Activated CD4-positive, alpha-beta T cell treated with anti-CD3 and anti-CD28 coated beads, Interleukin-2, amount 50 U/mL, for 48 hours (primary cell): ENCODE measurements at regions not wholly inside any gene's neighbourhood (a gene's known extent, or its start where the extent isn't known, plus 50 kb on each side); places are given as distances from the start of the nearest gene placed in this dataset.

Experiments
- DNase-seq, 2 experiments: peaks; one replicate each; pipeline ENCODE4 v3.0.0-alpha.2; 2020

- DNase-seq, result no peak
These were observed 402.2 kb downstream of the GJA1 start for GRCh38 chr6:121837545-121838229.

DNA sequence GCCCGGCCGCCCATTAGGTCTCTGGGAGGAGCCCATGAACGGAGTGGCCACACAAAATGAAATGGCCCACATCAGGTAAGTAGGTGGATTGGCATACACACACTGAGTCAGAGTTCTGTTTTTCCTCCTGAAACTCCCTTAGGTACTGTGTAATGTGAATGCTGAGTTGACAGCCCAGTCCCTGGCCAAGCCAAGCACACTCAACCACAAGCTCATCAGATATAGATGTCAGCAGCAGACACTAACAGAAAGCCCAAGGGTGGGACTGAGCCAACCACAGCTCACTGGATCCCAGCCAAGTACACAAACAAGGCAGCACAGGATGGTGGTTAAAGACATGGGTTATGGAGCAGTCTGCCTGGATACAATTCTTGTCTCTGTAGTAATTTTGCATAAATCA lies 403.4 kb downstream of the GJA1 start:
- no peak for DNase-seq

GRCh38 chr6:121839896-121840295 lies 404.4 kb downstream of the GJA1 start:
- DNase-seq, result no peak

GRCh38 chr6:121844898-121845297 lies 409.5 kb downstream of the GJA1 start:
- no peak for DNase-seq

DNA sequence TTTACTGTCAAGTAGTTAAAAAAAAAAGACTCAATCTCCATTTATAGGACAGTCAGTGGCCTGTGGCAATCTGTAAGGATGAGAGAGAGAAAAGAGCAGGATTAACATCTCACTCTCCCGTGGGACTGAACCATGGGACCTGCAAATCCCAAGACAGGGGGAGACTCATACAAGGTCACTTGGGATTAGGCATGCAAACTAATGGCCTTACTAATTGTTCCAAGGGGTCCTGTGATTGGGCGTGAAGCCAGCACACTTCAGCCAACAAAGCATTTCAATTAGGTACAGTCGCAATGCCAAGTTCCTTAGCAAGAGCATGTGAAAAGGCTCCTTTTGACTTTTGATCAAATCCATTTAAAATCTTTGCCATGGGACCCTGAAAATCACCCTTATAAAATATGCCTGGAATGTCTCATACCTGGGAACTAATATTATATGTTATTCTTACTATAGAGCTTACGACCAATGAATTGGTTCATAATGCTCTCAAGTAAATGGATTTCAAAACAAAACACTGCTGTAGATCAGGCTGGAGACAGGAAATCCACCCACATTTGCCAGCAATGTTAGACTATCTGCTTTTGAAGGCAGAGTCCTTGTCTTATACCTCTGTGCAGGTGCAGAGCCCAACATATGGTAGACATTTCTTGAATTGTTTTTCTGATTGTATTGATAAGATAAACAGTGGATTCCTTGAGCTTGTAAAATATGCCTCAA lies 412.5 kb downstream of the GJA1 start:
- no peak for DNase-seq

GRCh38 chr6:121848523-121849255 lies 413.2 kb downstream of the GJA1 start:
- no peak for DNase-seq

- DNase-seq, result peak; percentile 13 to 18
These were observed 414.0 kb downstream of the GJA1 start for GRCh38 chr6:121849477-121849876.

DNA sequence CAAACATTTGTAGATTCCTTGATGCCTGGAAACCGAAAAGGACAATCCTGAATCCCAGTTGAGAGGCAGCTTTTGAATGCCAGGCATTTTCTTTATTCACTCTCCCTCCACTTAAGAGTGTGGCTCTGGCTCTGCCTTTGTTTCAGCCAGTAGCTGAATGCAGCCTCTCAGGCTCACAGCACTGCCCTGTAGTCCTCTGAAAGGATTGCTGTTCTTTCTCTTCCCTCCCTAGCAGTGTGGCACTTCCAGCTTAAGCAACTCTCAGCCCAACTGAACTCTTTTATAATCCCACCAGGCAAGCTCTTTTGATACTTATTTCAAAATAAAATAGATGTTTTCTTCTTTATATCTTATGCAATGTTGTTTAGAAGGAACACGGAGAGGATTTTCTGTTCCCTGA lies 415.6 kb downstream of the GJA1 start:
- DNase-seq, result no peak

DNA sequence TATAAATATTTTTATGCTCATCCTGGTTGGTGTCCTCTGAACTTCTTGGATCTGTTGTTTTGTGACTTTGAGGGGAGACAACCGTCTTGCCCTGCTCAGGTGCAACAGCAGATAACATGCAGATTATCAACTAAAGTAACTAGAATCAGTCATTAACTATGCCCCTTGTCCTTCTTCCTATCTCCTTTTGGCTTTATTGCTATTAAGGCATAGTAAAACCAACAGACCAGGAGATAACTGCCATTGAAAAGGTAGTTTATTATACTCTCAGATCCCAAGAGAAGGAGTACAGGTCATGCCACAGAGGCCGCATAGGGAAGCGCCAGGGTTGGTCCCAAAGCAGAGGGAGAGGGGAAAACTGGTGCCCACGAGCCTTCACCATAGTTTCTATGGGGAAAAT lies 418.2 kb downstream of the GJA1 start:
- DNase-seq, result no peak

DNA sequence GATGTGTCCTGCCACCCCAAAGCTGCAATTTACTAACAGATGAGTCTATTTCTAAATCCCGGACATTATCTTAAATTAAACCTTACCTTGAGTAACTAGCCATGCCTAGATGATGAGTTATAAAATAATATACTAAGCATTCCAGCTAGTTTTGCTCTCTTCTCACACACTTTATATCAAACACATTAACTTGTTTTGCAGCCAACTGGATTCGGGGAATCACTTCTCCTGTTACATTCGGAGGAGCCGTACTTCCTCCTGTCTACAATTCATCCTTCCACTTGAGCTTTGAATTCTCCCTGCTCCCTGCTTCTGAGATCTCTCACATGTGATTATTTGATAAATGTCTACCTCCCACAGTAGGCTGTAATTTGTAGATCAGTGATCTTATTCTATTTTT lies 420.1 kb downstream of the GJA1 start:
- no peak for DNase-seq

GRCh38 chr6:121856296-121856695 lies 420.9 kb downstream of the GJA1 start:
- DNase-seq, result no peak

DNA sequence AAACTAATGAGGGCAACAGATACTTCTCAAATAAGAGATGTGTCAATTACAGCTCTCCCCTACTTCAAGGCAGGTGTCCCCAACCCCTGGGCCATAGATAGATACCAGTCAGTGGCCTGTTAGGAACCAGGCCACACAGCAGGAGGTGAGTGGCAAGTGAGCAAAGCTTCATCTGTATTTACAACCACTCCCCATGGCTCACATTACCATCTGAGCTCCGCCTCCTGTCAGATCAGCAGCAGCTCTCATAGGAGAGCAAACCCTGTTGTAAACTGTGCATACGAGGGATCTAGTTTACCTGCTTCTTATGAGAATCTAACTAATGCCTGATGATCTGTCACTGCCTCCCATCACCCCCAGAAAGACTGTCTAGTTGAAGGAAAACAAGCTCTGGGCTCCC lies 422.1 kb downstream of the GJA1 start:
- no peak for DNase-seq

- DNase-seq, result no peak
These were observed 422.9 kb downstream of the GJA1 start for GRCh38 chr6:121858310-121858709.

DNA sequence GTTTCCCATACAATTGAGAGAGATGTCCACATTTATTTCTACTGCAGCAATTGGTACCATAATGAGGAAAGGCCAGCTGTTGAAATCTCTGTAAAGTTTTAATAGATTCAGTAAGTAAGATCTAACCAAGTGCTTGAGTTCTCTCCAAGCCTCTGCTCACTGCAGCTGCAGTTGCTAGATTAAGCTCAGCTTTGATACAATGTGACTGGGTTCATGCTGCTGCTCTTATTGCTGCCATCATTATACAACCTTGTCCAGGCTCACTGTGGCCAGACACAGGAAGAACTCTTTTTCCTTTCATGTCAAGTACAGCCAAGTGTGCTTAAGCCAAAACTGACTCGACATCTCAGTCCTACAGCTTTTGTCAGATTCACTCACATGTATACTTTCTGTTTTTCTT lies 423.5 kb downstream of the GJA1 start:
- no peak for DNase-seq

- no peak for DNase-seq
These were observed 430.4 kb downstream of the GJA1 start for GRCh38 chr6:121865811-121866210.

DNA sequence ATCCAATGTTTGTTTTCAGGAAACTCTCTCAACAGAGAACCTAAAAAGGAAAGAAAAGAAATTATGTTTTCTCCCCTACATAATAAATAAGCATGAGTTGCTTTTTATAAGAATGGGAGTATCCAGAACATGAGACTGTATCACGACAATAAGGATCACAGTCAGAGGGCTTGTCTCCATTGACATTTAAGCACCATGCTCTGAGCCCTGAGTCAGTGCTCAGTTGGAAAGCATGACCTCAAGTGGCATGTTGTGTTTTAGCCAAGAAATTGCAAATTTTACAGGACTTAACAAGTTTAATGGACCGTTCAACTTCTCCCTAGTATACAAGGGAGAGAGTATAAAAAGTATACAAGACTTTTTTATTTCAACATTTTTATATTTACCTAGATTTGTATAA lies 431.6 kb downstream of the GJA1 start:
- no peak for DNase-seq

DNA sequence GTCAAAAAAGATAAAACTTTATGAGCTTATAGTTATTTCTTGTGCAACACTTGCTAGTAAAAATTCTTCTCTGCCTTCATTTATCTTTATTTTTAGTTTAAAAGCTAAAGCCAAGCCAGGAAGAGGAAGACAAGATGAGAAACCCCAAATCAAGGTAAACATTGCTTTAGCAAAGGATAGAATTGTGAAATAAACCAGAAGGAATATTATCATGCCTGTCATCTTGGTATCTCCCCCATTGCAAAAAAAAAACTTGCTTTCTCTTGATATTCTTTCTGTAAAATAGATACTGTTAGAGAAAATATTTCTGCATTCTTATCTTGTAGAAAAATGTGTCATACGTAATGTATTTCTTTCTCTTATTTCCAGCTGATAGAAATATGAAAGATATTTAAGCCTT lies 432.8 kb downstream of the GJA1 start:
- no peak for DNase-seq

DNA sequence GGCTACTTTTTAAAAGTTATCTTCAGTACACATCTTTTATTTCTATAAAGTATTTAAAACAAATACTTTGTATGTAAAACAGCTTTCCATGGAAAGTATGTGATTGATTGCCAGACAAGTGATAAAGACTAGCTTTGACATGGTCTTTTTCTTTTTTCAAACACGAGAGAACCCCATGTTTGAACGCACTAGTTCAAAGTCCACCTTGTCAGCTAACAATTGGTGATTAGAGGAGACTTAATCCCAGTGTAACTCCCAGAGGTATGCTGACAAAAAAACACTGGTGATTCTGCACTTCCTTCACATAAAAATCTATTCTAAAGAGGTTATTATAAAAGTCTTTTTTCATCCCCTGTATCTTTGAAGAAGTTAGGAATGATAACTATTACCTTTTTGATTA lies 438.1 kb downstream of the GJA1 start:
- DNase-seq, result no peak

GRCh38 chr6:121876721-121877120 lies 441.3 kb downstream of the GJA1 start:
- no peak for DNase-seq

- DNase-seq, result no peak
These were observed 443.7 kb downstream of the GJA1 start for GRCh38 chr6:121879149-121879548.

DNA sequence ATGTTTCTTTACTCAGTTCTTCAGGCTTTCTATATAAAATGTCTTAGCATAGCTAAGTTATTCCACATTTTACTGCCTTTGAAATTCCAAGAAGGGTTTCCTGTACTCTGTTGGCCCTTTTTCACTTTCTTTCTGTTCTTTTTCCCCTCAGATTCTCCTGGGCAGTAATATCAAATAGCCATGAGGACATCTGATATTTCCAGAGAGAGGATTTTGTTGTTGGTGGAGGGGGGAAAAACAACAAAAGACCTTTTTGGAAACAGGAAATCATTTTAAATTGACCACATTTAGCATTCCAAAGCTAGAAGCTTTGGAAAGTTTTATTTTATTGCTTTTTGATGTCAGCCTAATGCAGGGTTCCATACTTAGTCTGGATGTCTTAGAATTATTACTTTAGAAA lies 445.4 kb downstream of the GJA1 start:
- DNase-seq, result no peak

- no peak for DNase-seq
These were observed 446.7 kb downstream of the GJA1 start for GRCh38 chr6:121881974-121882667.

- DNase-seq, result no peak
These were observed 448.6 kb downstream of the GJA1 start for GRCh38 chr6:121884091-121884490.

DNA sequence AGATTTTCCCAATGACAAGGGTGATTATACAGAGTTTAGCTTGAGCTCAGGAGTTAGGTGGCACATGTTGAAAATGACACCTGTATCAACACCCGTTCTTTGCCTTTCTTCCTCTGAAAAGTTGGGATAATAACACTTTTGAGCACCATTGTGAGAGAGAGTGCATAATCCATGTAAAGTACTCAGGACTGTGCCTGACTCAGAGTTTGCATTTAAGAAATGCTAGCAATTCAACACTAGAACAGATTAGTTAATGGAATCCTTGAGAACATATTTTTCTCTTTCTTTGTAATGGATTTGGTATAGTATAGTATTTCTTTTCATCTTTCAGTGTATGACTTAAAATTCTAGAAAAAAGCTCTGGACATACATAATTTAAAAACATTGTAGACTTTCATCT lies 449.2 kb downstream of the GJA1 start:
- no peak for DNase-seq
